Ovary (tissue), 7 donors: ENCODE measurements at regions not wholly inside any gene's neighbourhood (a gene's known extent, or its start where the extent isn't known, plus 50 kb on each side); places are given as distances from the start of the nearest gene placed in this dataset.

ENCODE experiments used
- DNase-seq, 5 donors: peaks; one replicate each; pipeline ENCODE4 v3.0.0-alpha.2; 2019 to 2020
- H3K27ac ChIP-seq, 2 donors: fragments of 200-600 bp; one replicate each; pipeline versions ENCODE4 v1.5.1 to v1.8.0; 2019 to 2022
- H3K27me3 ChIP-seq: fragments of 200-600 bp; one replicate; pipeline ENCODE4 v1.8.0; 2022
- H3K36me3 ChIP-seq: fragments of 200-600 bp; sonication (generic); one replicate; pipeline ENCODE4 v1.5.1; 2019
- H3K4me1 ChIP-seq: one replicate; pipeline ENCODE4 v1.8.1; 2013; ENCODE audit warnings: mild to moderate bottlenecking, moderate library complexity; ENCODE audit not compliant: insufficient read depth
- H3K4me3 ChIP-seq: fragments of 200-600 bp; sonication (generic); one replicate; pipeline ENCODE4 v1.5.1; 2017
- H3K9me3 ChIP-seq, 2 donors: fragments of 200-600 bp in 1 of 2; sonication (generic) in 1 of 2; one replicate each; pipeline versions ENCODE4 v1.5.1 to v1.8.1; 2013 to 2019; ENCODE audit warnings: mild to moderate bottlenecking in 1 of 2, moderate library complexity in 1 of 2
- EP300 ChIP-seq: sonication (generic); formaldehyde crosslinking; IDR thresholded peaks from one replicate; pipeline ENCODE4 v1.6.1; 2017; ENCODE audit warnings: antibody characterized with exemption
- POLR2A ChIP-seq: fragments of 450-650 bp; IDR thresholded peaks from one replicate; pipeline ENCODE4 v1.6.1; 2017; ENCODE audit warnings: antibody characterized with exemption, mild to moderate bottlenecking, moderate library complexity
- WGBS, 3 donors: extraction: QIAGEN DNeasy Blood & Tissue Kit in 1 of 3; methylation state at CpG; one replicate each; pipeline versions ENCODE4 v1.1.5 to v1.1.7; 2013 to 2017; 5-methylcytosine and 5-hydroxymethylcytosine counted together
- intact Hi-C, 4 donors: fragments of 100-400 bp; cut with DNase I; formaldehyde crosslinking; loops; one replicate each; pipeline versions ENCODE4 v1.11.0 to v1.15.1; 2022 to 2023
- TF ChIP-seq, protein P1 (sequence below), 3 donors: fragments of 450-650 bp in 2 of 3; fragments of 200-600 bp in 1 of 3; IDR thresholded peaks; one replicate each; pipeline versions ENCODE4 v1.5.1 to v1.8.0; 2016 to 2022; ENCODE audit warnings: antibody characterized with exemption in 3 of 3, mild to moderate bottlenecking in 1 of 3
- donor health status: DM: no; HTN: no; CAD: no; lungs with moderate emphysema.
- donor health status: DM: no; HTN: no; CAD: no.
- donor health status: Bipolar disorder and iron deficiency.
- donor health status: DM: no; HTN: no; CAD: no.
- donor health status: DM: yes; HTN: yes; CAD: no.

DNA sequence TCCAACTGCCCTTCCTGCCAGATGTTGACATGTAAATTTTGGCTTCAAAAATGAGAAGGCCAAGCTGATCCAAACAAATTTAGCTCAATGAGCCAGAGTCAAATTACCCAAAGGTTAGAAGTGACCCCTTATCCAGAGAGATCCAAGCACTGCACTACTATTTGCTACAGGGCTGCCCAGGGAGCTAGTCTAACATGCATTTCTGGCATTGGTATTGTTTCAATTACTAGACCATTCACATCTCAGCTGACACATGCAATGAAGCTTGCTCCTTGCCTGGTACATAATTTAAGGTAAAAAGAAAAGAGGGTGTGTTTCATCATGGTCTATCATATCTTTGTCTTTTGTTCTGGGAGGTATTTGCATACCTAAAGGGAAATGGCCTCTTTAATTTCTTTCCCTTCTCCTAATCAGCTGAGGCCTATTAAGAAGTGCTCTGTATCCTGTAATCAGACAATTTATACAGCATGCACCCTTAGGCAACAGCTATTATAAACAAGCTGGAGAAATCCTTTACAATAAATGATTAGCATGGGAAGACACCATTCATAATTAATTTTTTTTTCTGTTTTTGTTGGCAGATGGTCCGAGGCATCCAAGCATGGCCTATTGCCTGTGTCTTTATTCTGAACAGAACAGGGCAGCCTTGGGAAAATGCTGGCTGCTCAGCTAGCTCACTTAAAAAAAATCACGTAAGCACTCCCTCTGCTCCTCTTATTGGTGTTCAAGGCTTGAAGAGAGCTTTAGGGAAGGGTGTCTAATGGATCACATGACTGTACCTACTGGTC, 161.5 kb upstream of the SALL1 start:
- no peaks in the 10 kb centered on the region for H3K27me3 ChIP-seq
- no peaks in the 10 kb centered on the region for H3K36me3 ChIP-seq
- H3K4me1 ChIP-seq, result peaks cover 1% of the 10 kb centered on the region
- TF ChIP-seq POLR2A (no peak), EP300 (no peak)
- TF ChIP-seq, protein P1, sequence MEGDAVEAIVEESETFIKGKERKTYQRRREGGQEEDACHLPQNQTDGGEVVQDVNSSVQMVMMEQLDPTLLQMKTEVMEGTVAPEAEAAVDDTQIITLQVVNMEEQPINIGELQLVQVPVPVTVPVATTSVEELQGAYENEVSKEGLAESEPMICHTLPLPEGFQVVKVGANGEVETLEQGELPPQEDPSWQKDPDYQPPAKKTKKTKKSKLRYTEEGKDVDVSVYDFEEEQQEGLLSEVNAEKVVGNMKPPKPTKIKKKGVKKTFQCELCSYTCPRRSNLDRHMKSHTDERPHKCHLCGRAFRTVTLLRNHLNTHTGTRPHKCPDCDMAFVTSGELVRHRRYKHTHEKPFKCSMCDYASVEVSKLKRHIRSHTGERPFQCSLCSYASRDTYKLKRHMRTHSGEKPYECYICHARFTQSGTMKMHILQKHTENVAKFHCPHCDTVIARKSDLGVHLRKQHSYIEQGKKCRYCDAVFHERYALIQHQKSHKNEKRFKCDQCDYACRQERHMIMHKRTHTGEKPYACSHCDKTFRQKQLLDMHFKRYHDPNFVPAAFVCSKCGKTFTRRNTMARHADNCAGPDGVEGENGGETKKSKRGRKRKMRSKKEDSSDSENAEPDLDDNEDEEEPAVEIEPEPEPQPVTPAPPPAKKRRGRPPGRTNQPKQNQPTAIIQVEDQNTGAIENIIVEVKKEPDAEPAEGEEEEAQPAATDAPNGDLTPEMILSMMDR (IDR thresholded peaks at IDR 0.05), result no peak
- intact Hi-C loops, result no loop called here
- no peak overlapping the region for H3K27ac ChIP-seq
- 20 to 44% (median 26%) methylated on average over 2 of the region's 2 CpGs for WGBS, 3 donors
- no peak overlapping the region for H3K4me3 ChIP-seq
- no peak for DNase-seq
- no peaks in the 10 kb centered on the region for H3K9me3 ChIP-seq

DNA sequence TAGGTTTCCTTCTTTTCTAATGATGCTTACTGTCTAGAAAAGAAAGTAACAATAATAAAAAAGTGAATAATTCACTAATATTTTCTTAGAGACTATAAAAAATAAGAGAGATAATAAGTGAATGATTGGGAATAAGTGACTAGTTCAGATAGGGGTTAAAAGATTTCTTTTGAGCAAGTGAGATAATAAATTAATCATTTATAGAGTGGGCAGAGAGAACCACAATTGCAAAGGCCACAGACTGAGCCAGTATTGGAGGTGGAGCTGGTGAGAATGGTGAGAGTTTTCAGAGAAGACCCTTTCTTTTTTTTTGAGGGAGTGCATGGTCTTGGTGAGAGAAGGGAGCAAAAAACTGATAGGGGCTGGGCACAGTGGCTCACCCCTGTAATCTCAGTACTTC, 159.1 kb upstream of the SALL1 start:
- intact Hi-C loops, result no loop called here
- H3K36me3 ChIP-seq, result no peaks in the 10 kb centered on the region
- H3K27me3 ChIP-seq, result no peaks in the 10 kb centered on the region
- H3K9me3 ChIP-seq, result no peaks in the 10 kb centered on the region
- H3K4me1 ChIP-seq, result peaks cover 1% of the 10 kb centered on the region
- no peak for DNase-seq
- TF ChIP-seq, protein P1 (IDR thresholded peaks at IDR 0.05), result no peak
- no peak for TF ChIP-seq EP300
- TF ChIP-seq POLR2A, result no peak
- no peak overlapping the region for H3K4me3 ChIP-seq
- H3K27ac ChIP-seq, result no peak overlapping the region

DNA sequence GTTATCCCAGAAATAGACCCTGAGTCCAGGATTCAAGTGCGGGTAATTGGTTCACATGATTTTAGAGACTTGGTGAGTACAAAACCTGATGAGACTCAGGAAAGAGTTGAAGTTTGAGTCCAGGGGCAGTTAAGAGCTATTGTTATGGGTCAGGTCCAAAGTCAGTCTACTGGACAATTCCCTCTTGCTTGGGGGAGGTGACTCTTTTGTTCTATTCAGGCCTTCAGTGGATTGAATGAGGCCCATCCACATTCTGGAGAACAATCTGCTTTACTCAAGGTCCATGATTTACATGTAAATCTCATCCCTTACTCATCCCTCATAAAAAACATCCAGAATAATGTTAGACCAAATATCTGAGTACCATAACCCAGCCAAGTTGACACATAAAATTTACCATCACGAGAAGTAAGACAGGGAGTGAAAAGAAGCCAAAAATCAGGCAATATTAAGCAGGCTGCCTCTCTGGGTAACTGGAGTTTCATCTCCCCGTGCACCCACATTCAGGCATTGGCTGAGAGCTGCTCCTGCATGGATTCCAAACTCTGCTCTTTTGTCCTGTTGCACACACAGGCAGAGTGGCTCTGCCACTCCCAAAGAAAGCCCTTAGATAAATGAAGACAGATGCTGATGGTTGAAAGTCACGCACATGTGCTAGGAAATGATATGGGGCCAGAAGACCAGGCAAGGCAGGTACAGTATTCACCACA, 156.0 kb upstream of the SALL1 start:
- no peaks in the 10 kb centered on the region for H3K27me3 ChIP-seq
- intact Hi-C loops, result no loop called here
- 75 to 83% (median 83%) methylated on average over 4 of the region's 4 CpGs for WGBS, 3 donors
- H3K36me3 ChIP-seq, result no peaks in the 10 kb centered on the region
- no peaks in the 10 kb centered on the region for H3K9me3 ChIP-seq
- H3K4me1 ChIP-seq, result no peaks in the 10 kb centered on the region
- DNase-seq, result no peak
- TF ChIP-seq, protein P1 (IDR thresholded peaks at IDR 0.05), result no peak
- TF ChIP-seq EP300, result no peak
- no peak overlapping the region for H3K4me3 ChIP-seq
- no peak overlapping the region for H3K27ac ChIP-seq

DNA sequence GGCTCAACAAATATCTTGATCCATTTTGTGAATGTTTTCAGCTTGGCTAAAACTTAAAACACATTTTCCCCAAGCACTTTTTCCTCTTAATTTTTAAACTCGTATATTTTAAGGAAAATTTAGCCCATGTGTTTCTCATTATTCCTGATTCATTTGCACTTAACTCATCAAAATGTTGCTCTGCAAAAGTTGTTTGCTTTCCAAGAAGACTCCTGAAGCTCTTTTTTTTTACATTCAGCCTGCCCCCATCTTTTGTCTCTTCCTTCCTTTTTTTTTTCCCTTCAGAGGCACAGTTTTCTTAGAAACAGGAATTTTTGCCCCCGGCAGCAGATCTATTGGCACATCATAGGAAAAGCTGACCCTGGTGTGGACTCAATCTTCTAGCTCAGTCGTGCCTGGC, 155.0 kb upstream of the SALL1 start:
- intact Hi-C loops, result no loop called here
- TF ChIP-seq POLR2A (no peak), EP300 (no peak)
- TF ChIP-seq, protein P1 (IDR thresholded peaks at IDR 0.05), result no peak
- Histone ChIP-seq H3K27me3 (no peaks in the 10 kb centered on the region), H3K27ac (no peak overlapping the region), H3K36me3 (no peaks in the 10 kb centered on the region), H3K4me3 (no peak overlapping the region), H3K9me3 (no peaks in the 10 kb centered on the region), H3K4me1 (no peaks in the 10 kb centered on the region)
- WGBS, 3 donors, result 15 to 25% (median 21%) methylated on average over 3 of the region's 3 CpGs
- no peak for DNase-seq
